RWPE1 (cell line): ENCODE measurements at regions not wholly inside any gene's neighbourhood (a gene's known extent, or its start where the extent isn't known, plus 50 kb on each side); places are given as distances from the start of the nearest gene placed in this dataset.

Experiments
- CTCF ChIA-PET: fragments of 350-600 bp; sonication (Branson Sonifier 250); formaldehyde crosslinking; extraction: SDS; loops from one replicate; lab custom pipeline; 2021; lab: Yijun Ruan, JAX
- POLR2A ChIA-PET: fragments of 400-600 bp; formaldehyde crosslinking; extraction: SDS; loops from one replicate; lab custom pipeline; 2020; ENCODE audit warnings: antibody characterized with exemption; ENCODE audit not compliant: low non-redundant PET; lab: Yijun Ruan, JAX
- DNase-seq: peaks from one replicate; pipeline ENCODE4 v3.0.0; 2012; ENCODE audit warnings: low spot score
- H3K27ac ChIP-seq: fragments of 450-650 bp; 2 replicates; pipeline ENCODE4 v1.5.1; 2017
- CTCF ChIP-seq: fragments of 450-650 bp; conservative IDR thresholded peaks from 2 replicates; pipeline ENCODE4 v1.5.1; 2017; ENCODE audit warnings: low read depth, mild to moderate bottlenecking

DNA sequence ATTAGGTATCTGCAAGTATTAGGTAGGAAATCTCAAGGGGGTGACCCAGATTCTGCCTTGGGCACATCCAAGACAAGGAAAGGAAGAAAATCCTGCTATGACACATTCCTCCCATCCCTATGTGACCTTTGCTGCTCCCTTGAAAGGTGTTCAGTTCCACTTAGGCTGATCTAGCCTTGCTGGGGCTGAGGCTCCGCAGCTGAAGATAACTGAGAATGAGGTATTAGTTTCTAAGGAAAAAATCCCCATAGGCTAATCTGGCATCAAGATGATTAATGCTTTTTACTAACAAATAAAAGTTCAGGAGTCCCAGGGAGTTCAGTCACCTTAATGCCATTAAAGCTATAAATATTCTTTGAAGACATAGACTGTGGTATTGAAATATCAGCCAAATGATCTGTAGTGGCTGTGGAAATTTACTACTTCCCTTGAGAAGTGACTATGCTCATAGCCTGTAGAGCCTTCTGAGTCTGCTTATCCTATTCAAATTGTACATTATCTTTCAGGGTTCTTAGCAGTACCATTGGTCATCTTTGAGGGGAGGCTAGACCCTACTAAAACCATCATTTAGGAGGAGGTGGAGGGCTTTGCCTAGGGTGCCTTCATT is 239.9 kb upstream of the RAG2 start:
- DNase-seq = no peak
- TF ChIP-seq CTCF = no peak
- ChIA-PET CTCF (interaction anchor here (0.6 kb wide), 1 partner anchor 166 kb away, joined by 3 read pairs; no protein-coding TSS in a partner anchor), POLR2A (no interaction called here)
- no peak overlapping the region for H3K27ac ChIP-seq

GRCh38 chr11:36825251-36825650 is 227.2 kb upstream of the RAG2 start:
- ChIA-PET CTCF (no interaction called here), POLR2A (no interaction called here)
- no peak for TF ChIP-seq CTCF
- DNase-seq = no peak
- H3K27ac ChIP-seq = no peak overlapping the region

DNA sequence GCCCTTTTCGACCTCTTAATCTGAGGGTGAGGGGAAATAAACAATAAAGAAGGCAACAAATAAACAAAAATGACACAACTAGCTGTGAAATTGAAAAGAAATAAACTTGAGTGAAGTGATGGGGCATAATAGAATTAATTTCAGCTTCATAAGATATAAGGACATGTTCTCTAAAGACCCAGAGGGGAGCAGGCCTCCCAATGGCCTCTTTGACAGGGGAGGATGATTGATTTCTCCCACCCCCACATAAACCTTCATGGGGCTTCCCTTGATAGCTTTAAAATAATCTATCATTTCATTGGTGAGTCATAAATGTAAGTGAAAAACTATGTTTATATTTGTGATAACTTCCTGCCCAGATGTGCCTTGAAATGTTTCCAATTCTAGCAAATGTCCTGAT is 226.3 kb upstream of the RAG2 start:
- no peak for TF ChIP-seq CTCF
- H3K27ac ChIP-seq = no peak overlapping the region
- ChIA-PET CTCF (no interaction called here), POLR2A (no interaction called here)
- no peak for DNase-seq

DNA sequence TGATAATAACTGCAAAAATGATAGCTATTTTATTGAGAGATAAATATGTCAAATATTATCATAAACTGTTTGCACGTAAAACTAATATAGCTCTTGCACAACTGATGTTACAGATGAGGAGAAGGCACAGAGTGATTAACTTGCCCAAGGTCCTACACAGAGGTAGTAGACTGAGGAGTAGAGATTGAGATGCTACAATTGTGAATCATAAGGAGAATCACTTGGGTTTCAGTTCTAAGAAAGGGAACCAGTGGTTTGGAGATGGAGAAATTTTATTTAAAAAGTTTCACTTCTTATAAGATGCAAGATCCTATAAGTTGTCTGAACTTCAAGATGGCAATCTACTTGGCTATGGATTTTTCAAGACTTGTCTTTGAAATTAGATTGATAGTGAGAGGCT is 224.8 kb upstream of the RAG2 start:
- ChIA-PET CTCF (interaction anchor here (0.6 kb wide), 1 partner anchor 494 kb away, joined by 4 read pairs; no protein-coding TSS in a partner anchor), POLR2A (no interaction called here)
- no peak overlapping the region for H3K27ac ChIP-seq
- DNase-seq = no peak
- no peak for TF ChIP-seq CTCF

DNA sequence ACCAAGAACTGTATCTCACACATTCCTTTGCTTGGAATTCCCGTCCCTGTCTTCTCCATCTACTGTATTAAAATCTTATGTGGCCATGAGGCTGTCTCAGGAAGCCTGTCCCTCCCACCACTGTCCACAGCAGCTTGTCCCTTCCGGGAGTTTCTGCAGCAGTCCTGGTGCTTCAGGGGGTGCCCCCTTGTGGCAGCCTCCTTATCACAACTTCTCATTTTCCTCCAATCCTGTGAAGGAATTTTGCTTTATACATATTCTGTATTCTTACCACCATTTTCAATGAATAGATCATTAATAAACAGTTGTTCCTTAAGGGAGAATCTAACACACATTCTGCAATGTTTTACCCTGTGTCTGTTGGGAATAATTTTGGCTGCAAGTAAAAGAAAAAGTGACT is 220.4 kb upstream of the RAG2 start:
- POLR2A ChIA-PET = no interaction called here
- no peak for TF ChIP-seq CTCF
- no peak overlapping the region for H3K27ac ChIP-seq
- CTCF ChIA-PET = no interaction called here
- DNase-seq = no peak

DNA sequence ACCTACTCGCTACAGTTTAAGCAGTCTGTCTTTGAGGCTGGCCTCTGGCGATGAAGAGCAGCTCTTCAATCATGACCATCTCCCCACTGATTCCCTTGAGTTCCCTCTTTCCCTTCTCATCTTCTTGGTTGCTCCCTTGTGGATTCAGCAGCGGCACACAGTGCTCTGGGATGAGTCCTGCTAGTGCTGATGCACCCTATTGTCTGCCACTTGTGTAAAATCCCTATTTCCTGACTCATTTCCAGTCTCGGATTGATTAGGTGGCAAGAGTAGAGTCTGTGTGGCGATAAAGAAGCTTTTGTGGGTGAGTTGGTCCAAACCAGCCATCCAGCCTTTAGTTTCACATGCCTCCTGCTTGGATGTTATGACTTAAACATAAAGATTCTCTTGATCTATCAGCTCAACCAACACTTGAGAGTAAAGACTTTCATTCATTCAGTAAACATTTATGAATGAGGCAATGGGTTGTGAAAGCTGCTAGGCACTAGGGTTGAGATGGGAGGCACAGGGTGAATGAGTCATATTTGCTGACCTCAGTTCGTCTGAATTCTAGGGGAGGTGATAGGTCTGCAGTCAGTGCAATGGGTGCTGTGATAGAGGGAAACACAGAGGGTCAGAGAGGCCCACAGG is 219.4 kb upstream of the RAG2 start:
- ChIA-PET CTCF (no interaction called here), POLR2A (no interaction called here)
- peak; percentile 30 for DNase-seq

More for the DNA sequence above, 219.4 kb upstream of the RAG2 start:
- no peak for TF ChIP-seq CTCF
- H3K27ac ChIP-seq = no peak overlapping the region
